ENCODE measurements at regions not wholly inside any gene's neighbourhood (a gene's known extent, or its start where the extent isn't known, plus 50 kb on each side); places are given as distances from the start of the nearest gene placed in this dataset.

DNA sequence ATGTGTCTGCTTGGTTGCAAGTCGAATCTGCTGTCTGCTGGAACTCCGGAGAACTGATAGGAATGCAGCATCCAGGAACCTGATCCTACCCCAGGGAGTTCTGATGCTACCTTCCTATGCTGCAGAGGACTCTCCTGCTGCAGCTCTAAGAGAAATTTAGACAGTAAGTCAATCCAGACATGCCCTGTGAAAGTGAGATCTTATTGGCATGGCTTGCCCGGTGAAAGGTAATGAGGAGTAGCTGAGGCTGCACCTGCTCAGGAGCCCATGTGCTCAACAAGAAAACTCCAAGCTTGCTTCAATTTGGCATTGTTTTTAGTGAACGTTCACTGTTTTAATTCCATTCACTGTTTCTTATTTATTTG is 217.3 kb upstream of the SERP2 start (continued):
- TF ChIP-seq, protein P1, sequence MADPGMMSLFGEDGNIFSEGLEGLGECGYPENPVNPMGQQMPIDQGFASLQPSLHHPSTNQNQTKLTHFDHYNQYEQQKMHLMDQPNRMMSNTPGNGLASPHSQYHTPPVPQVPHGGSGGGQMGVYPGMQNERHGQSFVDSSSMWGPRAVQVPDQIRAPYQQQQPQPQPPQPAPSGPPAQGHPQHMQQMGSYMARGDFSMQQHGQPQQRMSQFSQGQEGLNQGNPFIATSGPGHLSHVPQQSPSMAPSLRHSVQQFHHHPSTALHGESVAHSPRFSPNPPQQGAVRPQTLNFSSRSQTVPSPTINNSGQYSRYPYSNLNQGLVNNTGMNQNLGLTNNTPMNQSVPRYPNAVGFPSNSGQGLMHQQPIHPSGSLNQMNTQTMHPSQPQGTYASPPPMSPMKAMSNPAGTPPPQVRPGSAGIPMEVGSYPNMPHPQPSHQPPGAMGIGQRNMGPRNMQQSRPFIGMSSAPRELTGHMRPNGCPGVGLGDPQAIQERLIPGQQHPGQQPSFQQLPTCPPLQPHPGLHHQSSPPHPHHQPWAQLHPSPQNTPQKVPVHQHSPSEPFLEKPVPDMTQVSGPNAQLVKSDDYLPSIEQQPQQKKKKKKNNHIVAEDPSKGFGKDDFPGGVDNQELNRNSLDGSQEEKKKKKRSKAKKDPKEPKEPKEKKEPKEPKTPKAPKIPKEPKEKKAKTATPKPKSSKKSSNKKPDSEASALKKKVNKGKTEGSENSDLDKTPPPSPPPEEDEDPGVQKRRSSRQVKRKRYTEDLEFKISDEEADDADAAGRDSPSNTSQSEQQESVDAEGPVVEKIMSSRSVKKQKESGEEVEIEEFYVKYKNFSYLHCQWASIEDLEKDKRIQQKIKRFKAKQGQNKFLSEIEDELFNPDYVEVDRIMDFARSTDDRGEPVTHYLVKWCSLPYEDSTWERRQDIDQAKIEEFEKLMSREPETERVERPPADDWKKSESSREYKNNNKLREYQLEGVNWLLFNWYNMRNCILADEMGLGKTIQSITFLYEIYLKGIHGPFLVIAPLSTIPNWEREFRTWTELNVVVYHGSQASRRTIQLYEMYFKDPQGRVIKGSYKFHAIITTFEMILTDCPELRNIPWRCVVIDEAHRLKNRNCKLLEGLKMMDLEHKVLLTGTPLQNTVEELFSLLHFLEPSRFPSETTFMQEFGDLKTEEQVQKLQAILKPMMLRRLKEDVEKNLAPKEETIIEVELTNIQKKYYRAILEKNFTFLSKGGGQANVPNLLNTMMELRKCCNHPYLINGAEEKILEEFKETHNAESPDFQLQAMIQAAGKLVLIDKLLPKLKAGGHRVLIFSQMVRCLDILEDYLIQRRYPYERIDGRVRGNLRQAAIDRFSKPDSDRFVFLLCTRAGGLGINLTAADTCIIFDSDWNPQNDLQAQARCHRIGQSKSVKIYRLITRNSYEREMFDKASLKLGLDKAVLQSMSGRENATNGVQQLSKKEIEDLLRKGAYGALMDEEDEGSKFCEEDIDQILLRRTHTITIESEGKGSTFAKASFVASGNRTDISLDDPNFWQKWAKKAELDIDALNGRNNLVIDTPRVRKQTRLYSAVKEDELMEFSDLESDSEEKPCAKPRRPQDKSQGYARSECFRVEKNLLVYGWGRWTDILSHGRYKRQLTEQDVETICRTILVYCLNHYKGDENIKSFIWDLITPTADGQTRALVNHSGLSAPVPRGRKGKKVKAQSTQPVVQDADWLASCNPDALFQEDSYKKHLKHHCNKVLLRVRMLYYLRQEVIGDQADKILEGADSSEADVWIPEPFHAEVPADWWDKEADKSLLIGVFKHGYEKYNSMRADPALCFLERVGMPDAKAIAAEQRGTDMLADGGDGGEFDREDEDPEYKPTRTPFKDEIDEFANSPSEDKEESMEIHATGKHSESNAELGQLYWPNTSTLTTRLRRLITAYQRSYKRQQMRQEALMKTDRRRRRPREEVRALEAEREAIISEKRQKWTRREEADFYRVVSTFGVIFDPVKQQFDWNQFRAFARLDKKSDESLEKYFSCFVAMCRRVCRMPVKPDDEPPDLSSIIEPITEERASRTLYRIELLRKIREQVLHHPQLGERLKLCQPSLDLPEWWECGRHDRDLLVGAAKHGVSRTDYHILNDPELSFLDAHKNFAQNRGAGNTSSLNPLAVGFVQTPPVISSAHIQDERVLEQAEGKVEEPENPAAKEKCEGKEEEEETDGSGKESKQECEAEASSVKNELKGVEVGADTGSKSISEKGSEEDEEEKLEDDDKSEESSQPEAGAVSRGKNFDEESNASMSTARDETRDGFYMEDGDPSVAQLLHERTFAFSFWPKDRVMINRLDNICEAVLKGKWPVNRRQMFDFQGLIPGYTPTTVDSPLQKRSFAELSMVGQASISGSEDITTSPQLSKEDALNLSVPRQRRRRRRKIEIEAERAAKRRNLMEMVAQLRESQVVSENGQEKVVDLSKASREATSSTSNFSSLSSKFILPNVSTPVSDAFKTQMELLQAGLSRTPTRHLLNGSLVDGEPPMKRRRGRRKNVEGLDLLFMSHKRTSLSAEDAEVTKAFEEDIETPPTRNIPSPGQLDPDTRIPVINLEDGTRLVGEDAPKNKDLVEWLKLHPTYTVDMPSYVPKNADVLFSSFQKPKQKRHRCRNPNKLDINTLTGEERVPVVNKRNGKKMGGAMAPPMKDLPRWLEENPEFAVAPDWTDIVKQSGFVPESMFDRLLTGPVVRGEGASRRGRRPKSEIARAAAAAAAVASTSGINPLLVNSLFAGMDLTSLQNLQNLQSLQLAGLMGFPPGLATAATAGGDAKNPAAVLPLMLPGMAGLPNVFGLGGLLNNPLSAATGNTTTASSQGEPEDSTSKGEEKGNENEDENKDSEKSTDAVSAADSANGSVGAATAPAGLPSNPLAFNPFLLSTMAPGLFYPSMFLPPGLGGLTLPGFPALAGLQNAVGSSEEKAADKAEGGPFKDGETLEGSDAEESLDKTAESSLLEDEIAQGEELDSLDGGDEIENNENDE (IDR thresholded peaks at IDR 0.05; ENCODE audit: insufficient replicate concordance, low read length): no peak
- no peak for TF ChIP-seq POLR2A (IDR thresholded peaks at IDR 0.05; ENCODE audit: control extremely low read depth in 1 of 2, low read depth in 2 of 2, low read length in 2 of 2)
